Chondrocyte (in vitro differentiated cells): ENCODE measurements at regions not wholly inside any gene's neighbourhood (a gene's known extent, or its start where the extent isn't known, plus 50 kb on each side); places are given as distances from the start of the nearest gene placed in this dataset.
A peak's percentile ranks its signal among the peaks of the same experiment; 100 is the strongest.
"Not testable (repeated sequence)": the region's sequence is repeated elsewhere in the genome, so short reads cannot be mapped to it uniquely, and the experiment has no call there.

Experiments
- DNase-seq: peaks from one replicate; pipeline ENCODE4 v3.0.0; 2021; ENCODE audit warnings: mixed read lengths, low spot score
- H3K27ac Mint-ChIP-seq: one replicate; pipeline ENCODE4 v1.8.0; 2021; ENCODE audit warnings: mild to moderate bottlenecking, moderate library complexity, mixed read lengths; ENCODE audit not compliant: unreplicated experiment
- H3K27me3 Mint-ChIP-seq: 2 replicates; pipeline ENCODE4 v1.8.0; 2021; ENCODE audit warnings: low read depth, mixed read lengths
- H3K36me3 Mint-ChIP-seq: 2 replicates; pipeline ENCODE4 v1.8.0; 2021; ENCODE audit warnings: low read depth, mixed read lengths
- H3K4me1 Mint-ChIP-seq: 2 replicates; pipeline ENCODE4 v1.8.0; 2021; ENCODE audit warnings: low read depth, mild to moderate bottlenecking, mixed read lengths
- H3K4me3 Mint-ChIP-seq: one replicate; pipeline ENCODE4 v1.8.0; 2021; ENCODE audit warnings: mild to moderate bottlenecking, moderate library complexity, mixed read lengths; ENCODE audit not compliant: unreplicated experiment
- H3K9me3 Mint-ChIP-seq: 2 replicates; pipeline ENCODE4 v1.8.0; 2021; ENCODE audit warnings: low read depth, mixed read lengths
- TF ChIP-seq, protein P1 (sequence below): fragments of 200-600 bp; sonication (generic); IDR thresholded peaks from 2 replicates; pipeline ENCODE4 v1.5.0; 2021; ENCODE audit warnings: antibody characterized with exemption, mild to moderate bottlenecking, moderate library complexity

DNA sequence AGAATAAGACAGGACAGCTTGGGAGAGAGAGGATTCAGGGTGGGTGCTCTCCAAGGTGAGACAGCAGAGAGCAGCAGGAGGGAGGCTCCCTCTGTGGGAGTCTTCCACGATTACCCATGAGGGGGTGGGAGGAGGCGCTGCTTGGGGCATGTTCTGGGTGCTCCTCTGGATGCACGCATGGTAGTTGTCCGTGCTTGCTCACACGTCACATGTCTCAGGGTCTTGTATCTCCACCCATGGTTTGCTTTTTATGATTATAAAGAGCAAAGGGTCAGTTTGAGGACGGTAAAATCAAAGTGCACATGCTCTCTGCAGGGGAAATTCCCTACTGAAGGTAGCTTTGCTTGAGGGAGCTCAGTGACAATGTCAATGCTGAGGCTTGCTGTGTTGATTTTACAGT, 338.4 kb downstream of the THBS2 start:
- Mint-ChIP-seq H3K9me3 (no peaks in the 10 kb centered on the region), H3K4me1 (peaks cover 7% of the 10 kb centered on the region), H3K36me3 (no peaks in the 10 kb centered on the region), H3K27ac (no peak overlapping the region), H3K27me3 (no peaks in the 10 kb centered on the region), H3K4me3 (no peak overlapping the region)
- DNase-seq: no peak
- TF ChIP-seq, protein P1, sequence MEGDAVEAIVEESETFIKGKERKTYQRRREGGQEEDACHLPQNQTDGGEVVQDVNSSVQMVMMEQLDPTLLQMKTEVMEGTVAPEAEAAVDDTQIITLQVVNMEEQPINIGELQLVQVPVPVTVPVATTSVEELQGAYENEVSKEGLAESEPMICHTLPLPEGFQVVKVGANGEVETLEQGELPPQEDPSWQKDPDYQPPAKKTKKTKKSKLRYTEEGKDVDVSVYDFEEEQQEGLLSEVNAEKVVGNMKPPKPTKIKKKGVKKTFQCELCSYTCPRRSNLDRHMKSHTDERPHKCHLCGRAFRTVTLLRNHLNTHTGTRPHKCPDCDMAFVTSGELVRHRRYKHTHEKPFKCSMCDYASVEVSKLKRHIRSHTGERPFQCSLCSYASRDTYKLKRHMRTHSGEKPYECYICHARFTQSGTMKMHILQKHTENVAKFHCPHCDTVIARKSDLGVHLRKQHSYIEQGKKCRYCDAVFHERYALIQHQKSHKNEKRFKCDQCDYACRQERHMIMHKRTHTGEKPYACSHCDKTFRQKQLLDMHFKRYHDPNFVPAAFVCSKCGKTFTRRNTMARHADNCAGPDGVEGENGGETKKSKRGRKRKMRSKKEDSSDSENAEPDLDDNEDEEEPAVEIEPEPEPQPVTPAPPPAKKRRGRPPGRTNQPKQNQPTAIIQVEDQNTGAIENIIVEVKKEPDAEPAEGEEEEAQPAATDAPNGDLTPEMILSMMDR: no peak

DNA sequence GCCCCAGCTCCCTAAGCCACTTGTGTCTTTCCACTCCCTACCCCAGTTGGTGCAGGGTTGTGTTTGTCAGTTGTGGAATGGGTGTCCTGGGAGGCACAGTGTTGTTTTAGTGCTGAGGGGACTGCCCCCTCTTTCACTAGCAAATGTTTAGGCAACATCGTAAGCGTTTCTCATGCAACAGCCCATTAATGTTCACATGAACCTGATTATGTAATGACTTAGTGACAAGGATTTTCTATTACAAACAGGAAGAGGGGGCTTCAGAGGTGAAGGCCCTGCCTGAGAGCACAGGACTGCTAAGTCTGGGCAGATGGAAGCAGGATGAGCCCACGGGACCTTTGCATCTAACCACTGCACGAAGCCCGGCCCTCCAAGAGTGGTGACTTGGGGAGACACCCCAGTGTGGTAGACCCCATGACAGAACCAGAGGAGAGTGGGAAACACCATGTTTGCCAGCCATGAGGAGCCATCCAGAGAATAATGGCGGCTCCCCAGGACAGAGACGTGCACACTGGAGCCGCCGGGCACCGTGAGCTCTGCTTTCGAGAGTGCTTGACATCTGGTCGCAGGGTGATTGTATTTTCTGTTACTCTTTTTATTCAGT, 339.7 kb downstream of the THBS2 start:
- Mint-ChIP-seq H3K27ac (no peak overlapping the region), H3K4me3 (no peak overlapping the region), H3K27me3 (no peaks in the 10 kb centered on the region), H3K36me3 (no peaks in the 10 kb centered on the region), H3K4me1 (peaks cover 12% of the 10 kb centered on the region), H3K9me3 (no peaks in the 10 kb centered on the region)
- TF ChIP-seq, protein P1: no peak
- no peak for DNase-seq

DNA sequence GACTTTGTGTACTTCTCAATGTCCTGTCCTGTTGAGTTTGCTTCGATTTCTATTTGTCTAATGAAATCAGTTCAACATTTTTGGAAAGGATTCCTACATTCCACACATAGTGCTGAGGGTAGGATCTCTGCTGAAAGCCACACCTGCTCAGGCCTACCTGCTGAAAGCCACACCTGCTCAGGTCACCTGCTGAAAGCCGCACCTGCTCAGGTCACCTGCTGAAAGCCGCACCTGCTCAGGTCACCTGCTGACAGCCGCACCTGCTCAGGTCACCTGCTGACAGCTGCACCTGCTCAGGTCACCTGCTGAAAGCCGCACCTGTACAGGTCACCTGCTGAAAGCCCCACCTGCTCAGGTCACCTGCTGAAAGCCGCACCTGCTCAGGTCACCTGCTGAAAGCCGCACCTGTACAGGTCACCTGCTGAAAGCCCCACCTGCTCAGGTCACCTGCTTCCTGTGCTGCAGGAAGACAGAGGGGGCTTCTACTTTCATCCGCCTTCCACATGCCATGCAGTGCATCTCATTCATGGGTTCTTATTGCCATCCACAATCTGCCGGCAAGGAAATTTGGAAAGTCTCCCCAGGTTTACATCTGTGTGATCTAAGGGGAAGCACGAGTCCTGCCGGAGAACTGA, 340.3 kb downstream of the THBS2 start:
- H3K27me3 Mint-ChIP-seq, H3K9me3 Mint-ChIP-seq, DNase-seq, H3K4me3 Mint-ChIP-seq, H3K27ac Mint-ChIP-seq, H3K36me3 Mint-ChIP-seq: not testable (repeated sequence)
- peaks cover 14% of the 10 kb centered on the region for H3K4me1 Mint-ChIP-seq

DNA sequence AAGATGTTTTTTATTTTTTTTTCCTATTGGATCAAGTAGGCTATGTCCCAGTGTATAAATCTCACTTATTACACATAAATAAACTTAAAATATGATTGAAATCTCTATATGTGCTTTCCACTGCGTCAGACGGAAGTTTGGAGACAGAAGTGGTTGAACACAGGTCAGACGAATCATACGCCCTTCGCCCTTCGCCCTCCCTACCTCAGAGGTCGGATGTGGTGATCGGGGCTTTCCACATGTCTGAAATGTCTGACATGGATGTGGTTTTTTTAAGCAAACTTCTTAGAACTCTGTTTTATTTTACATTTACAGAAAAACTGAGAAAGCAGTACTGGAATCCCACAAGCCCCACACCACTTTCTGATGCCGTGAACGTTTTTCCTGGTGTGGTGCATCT, 344.4 kb downstream of the THBS2 start:
- Mint-ChIP-seq H3K4me3 (no peak overlapping the region), H3K36me3 (peaks cover 3% of the 10 kb centered on the region), H3K27ac (peak overlapping the region; percentile 43), H3K9me3 (peaks cover 11% of the 10 kb centered on the region), H3K4me1 (peaks cover 10% of the 10 kb centered on the region), H3K27me3 (no peaks in the 10 kb centered on the region)
- TF ChIP-seq, protein P1: no peak
- DNase-seq: no peak

DNA sequence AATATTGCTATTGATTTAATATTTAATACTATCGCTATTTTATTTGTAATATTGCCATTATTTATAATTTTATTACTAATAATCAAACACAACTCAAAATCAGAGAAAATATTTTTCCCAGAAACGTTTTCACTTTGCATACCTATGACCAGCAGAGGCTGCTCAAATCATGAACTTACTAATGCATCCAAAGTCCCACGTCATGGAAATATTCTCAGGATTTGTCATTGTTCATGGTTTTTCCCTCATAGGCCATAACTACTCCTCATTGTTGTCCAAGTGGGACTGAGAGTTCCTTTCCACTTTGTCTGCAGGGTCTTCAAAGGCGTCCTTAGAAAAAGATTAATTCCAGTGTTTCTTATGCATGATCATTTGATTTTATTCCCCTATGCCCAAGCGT, 344.8 kb downstream of the THBS2 start:
- H3K4me1 Mint-ChIP-seq: peaks cover 10% of the 10 kb centered on the region
- peaks cover 11% of the 10 kb centered on the region for H3K9me3 Mint-ChIP-seq
- peak overlapping the region; percentile 43 for H3K27ac Mint-ChIP-seq
- no peak overlapping the region for H3K4me3 Mint-ChIP-seq
- TF ChIP-seq, protein P1: peak; percentile 81
- H3K36me3 Mint-ChIP-seq: peaks cover 3% of the 10 kb centered on the region
- no peaks in the 10 kb centered on the region for H3K27me3 Mint-ChIP-seq
- no peak for DNase-seq

DNA sequence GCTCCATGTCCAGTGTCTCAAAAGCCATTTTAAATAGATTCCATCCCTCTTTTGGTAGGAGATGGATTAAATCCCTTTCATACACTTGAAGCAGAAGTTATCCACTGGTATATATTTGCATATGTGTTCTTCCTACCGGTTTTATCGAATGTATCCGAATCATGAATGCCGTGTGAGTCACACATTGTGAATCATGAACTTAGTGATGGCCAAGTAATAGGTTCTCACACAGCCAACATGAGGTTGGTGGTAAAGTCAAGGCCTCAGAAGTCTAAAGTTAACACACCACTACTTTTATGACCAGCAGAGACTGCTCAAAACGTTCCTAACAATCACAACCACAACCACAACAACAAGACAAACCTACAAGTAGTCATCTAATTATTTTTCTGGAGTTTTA, 345.5 kb downstream of the THBS2 start:
- Mint-ChIP-seq H3K36me3 (peaks cover 3% of the 10 kb centered on the region), H3K27me3 (no peaks in the 10 kb centered on the region), H3K9me3 (peaks cover 11% of the 10 kb centered on the region), H3K4me3 (no peak overlapping the region), H3K27ac (no peak overlapping the region), H3K4me1 (peaks cover 10% of the 10 kb centered on the region)
- no peak for DNase-seq
- TF ChIP-seq, protein P1: no peak
